ENCODE measurements at regions not wholly inside any gene's neighbourhood (a gene's known extent, or its start where the extent isn't known, plus 50 kb on each side); places are given as distances from the start of the nearest gene placed in this dataset.

DNA sequence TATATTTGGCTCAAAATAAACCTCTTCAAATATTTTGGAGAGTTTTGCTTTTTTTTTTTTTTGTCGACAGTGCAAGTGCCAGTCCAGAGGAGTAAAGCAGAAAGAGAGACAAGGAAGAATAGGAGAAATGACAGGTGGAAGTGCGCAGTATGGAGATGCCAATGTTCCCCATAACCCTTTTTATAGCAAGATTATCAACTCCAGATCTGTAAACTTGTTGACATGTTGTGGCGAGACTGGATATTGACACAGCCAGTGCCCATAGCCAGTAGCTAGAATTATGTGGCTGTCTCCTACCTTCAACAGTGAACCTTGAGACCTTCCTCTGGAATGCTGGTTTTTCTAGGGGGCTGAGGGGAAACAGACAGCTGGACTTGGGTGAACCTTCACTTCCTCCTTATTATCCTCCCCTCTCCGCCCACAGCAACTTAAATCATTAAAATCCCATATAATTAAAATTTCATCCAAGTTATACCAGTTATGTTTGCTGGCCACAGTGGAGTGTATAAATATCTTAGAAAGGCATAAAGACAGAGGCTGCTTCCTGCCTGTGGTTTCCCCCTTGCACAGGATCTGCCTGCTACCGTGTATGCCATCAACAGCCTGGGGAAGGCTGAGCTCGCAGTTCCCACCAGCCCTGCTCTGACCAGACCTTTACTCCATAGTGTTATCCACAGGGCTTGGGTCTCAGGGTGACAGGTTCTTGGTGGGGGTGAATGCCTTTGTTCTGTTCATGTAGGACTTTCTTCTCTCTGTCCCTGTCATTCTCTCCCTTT lies 112.3 kb upstream of the ANKH start:
- no peak for DNase-seq (ENCODE audit: low read depth)

DNA sequence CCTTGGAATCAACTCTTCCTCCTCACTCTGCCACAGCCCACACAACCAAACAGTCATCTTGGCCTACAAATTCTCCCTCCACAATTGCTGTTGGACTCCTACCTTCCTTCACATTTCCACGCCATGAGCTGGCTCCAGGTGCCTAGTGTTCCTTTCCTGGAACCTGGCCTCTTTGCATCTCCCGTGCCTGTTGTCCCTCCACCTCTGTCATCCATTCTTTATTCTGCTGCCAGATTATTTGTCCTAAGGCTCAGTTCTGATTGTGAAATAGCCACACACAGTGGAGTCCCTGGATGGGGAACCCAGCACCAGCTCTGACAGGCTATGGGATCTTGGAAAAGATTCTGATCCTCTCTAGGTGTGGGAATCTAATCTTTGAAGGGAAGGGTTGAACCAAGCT lies 109.1 kb upstream of the ANKH start:
- DNase-seq (ENCODE audit: low read depth) = no peak

DNA sequence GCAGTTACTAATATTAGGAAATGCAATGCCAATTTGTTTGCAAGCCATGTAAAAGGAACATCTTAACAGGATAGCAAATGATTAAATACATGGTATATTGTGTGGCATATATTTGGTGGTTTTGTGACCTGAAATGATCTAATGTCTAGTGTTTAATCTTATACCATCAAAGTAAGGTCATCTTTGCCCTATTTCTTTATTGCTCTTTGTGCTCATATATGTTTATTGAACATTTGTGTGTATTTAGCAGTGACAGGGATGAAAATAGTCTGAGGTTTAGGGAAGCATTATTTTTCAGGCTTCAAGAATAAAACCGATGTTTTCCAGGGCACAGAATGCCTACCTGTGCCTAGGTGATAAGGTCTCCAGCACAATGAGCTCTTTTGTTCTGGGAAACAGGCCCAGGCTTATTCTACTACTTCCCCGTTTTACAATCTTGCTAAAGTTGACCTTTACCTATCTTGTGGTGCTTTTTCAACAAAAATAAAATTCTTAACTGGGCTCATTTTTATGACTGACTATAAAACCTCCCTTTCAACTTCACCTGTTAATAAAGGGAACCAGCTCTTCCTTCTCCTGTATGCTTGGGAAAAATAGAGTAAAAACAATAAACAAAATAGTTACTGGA lies 105.6 kb upstream of the ANKH start:
- no peak for DNase-seq (ENCODE audit: low read depth)

DNA sequence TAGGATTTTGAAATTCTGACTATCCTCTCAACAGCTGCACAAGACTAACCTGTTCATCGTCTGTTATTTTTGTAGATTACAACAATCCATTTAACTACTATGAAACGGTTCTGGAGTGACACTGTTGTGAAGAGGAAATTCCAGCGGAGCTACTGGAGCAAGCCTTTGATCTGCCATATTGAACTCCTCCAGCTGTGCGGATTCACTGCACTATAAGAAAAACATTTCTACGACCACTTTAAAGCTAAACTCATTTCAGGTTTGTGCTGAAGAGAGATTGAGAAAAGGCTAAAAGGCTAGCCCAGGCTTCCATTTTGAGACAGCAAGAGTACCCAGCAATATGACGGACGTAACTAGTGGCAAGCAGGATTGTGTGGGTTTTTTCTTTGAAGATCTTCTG lies 104.9 kb upstream of the ANKH start:
- no peak for DNase-seq (ENCODE audit: low read depth)

DNA sequence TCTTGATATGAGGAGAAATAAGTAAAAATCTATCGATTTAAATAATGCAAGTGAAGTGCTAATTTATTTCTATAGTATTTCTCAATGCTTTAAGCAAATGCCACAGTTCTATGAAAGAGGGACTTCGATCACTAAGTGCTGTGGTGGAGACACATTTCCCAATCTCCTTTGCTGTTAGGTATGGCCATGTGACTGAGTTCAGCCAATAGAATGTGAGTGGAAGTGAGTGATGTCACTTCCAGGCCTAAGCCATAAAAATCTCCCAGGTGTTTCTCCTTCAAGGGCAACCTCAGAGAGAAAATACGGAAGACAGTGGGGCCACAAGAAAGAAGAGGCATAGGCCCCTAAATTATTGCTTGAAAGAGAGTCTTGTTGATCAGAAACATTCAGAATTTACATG lies 100.3 kb upstream of the ANKH start:
- DNase-seq (ENCODE audit: low read depth) = no peak

DNA sequence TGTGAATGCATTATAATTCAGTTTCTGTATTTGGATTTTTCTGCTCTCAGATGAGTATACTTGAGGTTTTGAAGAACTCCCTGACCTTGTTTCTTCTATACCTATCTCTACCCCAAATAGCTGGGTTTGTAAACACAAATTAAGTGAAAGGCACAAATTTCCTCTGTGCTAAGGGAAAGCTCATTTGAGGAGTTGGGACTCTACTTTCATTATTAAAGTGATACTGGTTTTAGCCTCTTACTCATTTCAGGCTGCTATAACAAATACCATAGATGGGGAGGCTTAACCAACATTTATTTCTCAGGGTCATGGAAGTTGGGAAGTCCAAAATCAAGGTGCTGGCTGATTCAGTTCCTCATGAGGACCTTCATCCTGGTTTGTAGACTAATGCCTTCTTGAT lies 97.2 kb upstream of the ANKH start:
- no peak for DNase-seq (ENCODE audit: low read depth)

DNA sequence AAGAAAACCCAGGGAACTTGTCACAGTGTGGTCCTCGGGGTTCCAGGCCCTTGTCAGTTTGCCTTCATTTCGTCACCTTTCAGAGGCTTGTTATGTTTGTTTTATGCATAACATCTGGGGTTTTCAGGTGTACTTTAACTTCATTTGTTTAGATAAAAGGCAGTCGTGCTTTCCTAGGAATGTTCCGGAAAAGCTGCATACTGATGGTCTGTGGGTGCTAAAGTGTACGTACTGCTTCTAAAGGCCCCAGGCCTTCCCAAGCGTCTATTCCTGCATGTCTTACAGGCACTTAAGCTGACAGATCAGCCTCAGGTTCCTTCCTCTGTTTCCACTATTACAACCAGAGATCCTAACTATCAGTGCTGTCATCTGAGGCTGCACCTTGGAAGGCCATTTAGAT lies 95.6 kb upstream of the ANKH start:
- no peak for DNase-seq (ENCODE audit: low read depth)

DNA sequence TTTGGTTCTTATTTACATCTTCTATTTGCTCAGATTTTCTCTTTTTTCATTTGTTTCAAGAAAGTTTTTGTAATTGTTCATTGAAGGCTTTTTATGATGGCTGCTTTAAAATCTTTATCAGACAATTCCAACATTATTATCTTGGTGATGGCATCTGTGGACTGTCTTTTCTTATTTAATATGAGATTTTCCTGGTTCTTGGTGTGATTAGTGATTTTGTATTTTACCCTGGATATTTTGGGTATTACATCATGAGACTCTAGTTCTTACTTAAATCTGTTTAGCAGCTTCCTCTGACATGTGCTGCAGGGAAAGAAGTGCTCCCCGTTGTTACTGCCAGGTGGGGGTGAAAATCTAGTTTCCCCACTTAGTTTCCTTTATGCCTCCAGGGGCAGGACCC lies 94.2 kb upstream of the ANKH start:
- DNase-seq (ENCODE audit: low read depth) = no peak

DNA sequence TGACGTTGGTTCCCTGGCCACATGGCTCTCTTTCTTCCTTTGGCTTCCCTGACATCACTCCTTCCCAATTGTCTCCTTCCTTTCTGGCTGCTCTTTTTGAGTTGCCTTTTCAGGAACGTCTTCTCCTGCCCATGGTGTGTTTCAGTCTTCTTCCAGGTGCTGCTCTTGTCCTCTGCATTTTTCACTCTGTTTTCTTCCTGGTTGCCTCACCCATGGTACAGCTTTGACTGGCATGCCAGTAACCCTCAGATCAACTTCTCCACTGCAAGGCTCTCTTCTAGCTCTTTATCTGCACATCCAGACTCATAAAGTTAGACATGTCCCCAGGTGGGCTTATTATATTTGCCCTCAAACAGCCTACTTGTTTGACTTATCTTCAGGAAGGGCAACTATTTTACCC lies 91.0 kb upstream of the ANKH start:
- DNase-seq (ENCODE audit: low read depth) = no peak

DNA sequence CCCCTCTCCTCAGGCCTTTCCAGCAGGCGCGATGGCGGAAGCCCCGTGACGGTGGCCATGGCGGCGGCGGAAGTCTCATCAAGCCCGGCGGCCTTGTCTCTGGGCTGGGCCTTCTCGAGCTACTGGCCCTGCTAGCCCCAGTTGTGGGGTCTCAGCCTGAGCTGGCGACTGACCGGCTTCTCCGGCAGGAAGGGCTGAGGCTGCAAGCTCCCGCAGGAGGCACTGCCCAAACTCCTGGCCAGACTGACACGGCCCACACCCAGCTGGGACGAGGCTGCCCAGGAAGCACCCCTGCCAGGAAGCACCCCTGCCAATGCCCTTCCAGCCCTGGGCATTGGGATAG lies 88.5 kb upstream of the ANKH start:
- DNase-seq (ENCODE audit: low read depth) = no peak

DNA sequence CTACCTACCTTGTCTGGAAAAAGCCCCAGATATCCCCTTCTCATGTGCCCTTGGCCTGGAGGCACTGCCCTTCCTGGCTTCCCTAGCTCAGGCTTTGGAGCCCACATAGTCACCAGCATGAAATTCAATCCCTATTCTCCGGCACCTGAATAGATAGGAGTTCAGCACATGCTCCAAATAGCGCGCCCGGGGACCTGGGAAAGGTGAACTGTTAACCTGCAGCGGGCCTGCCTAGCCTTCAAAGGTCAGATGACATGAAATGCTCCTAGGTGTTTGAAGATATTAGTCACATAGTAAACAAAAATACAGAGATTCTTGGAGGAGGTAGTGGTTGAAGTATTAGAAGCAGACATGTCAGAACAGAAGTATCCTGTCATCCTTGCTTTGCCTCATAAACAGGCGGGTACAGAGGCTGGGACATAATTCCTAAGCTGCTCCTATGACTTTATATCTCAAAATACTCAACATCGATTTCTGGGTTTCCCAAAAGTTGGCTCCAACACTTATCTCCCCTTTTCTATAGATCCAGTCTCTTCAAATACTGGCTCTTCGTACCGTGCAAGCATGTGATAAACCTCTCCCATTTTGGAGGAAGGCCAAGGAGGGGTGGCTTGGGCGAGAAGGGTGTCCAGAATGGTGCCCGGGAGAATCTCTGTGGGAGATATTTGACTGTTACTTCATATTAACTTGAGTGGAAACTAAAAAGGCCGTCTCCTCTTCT lies 88.0 kb upstream of the ANKH start:
- DNase-seq (ENCODE audit: low read depth) = no peak

DNA sequence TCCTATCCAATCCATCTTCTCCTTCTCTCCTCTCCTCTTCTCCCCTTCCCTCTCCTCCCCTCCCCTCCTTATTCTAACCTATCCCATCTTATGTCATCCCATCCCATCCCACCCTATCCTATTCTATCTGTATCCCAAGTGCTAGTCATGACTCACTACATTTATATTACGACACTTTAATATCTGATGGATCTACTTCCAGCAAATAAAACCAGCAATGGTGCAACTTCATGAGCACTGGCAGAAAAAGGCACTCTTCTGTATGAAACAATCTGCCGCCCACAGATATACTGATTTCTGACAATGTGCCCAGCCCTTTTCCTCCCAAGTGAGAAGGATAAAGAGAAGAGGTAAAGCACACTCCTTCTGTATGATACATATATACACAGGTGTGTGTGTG lies 86.6 kb upstream of the ANKH start:
- no peak for DNase-seq (ENCODE audit: low read depth)

DNA sequence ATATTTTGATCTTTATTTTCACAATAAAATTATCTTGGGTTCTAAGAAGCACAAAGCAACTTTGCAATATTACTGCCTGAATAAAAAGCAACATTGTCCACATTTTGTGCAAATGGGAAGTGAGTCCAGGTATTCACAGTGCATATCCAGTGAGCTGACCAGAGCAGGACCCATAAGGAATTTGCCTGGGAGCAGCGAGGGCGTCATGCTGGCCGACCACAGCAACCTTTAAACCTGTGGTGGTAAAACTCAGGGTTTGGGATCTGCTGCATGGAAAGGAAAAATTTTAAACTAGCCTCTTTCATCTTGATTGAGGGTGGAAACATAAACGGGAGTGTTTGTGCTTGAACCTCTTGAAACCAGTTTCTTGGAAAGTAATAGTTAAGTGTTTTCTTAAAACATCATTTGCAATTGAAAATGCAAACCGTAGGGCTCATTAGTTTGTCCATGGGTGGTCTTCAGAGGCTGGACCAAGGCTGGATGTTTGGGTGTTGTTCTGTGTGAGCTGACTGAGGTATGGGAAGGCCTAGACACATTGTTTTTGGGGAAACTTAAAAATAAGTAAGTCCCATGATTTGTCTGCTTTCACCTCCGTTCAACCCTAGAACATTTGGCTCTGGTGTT lies 85.0 kb upstream of the ANKH start:
- no peak for DNase-seq (ENCODE audit: low read depth)

DNA sequence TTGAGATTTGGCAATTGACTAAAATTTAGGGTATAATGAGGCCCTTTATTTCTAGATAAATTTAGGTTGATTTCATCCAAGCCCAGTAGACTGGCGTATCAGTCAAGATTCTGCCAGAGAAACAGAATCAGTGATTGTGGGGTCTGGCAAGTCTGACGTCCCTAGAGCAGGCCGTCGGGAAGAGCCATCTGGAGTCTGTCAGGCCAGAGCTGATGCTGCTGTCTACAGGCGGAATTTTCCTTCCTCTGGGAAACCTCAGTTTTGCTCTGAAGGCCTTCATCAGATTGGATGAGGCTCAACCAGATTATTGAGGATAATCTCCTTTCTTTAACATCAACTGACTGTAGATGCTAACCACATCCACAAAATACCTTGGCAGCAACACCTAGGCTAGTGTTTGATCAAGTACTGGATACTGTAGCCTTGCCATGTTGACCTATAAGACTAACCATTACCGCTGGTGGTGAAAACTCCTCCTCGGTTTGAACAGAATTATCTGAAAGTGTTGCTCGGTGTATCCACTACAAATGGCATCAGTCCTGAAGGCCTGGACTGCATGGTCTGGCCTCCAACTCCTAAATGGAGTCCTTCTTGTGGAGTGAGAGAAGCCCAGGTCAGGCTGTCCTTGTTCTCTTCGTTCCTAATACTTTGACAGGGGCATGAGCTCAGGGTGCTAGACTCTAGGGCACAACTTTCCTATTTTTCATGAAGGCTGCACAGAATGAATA lies 83.2 kb upstream of the ANKH start:
- no peak for DNase-seq (ENCODE audit: low read depth)

DNA sequence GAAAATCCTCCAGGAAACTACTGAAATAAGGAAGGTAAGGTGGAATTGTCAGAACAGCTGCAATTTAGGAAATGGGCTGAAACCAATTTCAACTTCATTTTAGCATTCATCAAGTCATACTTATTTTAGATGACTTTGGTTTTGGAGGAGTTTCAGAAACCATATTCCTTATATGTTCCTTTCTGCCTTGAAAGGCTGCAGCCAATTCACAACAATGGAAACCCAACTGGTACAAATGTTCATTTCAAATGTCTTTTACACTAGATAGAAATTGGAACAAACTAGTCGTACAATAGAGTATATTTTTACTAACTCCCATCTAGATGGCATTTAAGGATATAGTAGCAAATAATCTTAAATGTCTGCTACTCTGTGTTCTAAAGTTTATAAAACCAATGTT lies 82.6 kb upstream of the ANKH start:
- DNase-seq (ENCODE audit: low read depth) = no peak

DNA sequence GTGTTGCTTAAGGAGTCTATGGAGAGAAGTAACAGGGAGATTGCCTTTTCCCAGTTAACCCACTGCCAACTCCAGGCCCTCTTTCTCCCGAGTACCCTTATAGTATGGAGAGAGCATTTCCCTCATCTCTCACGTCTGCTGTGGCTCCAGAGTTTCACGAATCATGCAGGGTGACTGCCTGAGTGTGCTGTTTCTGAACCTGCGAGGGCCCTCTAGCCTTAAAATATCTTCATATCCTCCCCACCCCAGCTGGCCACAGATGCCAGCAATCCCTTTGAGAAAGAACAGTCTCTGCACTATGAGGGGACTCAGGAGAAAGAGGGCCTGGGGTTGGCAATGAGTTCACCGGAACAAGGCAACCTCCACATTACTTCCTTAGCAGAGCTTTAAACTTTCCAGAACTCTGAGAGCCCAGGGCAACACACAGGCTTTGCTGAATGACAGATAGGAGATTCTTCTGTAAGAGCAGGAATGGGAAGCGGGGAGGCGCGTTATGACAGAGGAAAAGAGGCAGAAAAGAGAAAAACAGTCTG lies 81.6 kb upstream of the ANKH start:
- no peak for DNase-seq (ENCODE audit: low read depth)

DNA sequence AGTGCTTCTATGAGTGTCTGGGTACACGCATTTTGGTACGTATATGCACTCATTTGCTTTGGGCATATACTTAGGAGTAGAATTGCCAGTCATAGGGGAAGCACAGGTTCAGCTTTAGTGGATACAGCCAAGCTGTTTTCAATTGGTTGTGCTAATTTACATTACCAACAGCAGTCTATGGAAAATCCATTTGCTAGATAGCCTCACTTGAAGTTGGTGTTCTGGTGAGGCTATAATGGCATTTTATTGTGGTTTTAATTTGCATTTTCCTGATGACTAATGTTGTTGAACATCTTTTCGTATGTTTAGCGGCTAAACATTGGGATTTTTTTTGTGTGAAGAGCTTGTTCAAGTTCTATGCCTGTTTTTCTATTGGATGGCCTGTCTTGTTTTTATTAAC lies 76.8 kb upstream of the ANKH start:
- DNase-seq (ENCODE audit: low read depth) = no peak

DNA sequence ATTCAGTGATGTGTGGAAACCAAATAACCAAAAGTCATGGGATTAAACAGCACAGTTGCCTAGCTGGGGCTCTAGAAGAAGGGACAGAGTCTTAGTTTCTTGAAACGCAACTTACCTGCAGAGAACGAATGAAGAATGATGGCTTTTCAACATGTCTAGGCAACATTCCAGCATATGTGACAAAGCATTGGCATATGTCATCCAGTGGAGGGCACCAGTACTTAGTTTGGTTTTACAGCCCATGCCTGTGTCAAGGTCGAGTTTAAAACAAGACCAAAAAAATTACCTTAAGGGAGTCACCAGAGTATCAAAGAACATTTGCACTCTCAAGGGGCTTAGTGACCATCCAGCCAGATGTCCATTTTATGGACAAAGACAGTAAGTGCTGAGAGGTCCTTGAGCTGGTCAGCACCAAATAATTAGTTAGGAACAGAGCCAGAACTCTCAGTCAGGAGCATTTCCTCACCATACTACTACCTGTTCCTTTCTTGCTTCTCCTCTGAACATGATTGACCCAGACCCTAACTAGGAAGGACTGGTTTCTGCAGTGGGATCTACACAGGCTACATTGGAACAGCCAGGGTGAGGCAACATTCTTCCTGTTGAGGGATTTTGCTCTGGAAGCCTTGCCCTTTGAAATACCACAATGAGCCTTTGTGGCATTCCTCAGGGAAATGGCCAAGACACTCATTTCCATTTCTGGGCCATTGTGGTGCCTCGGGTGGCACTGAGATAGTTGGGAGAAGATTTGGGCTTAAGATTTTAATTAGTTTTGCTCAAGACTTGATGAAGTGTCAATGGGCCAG lies 75.4 kb upstream of the ANKH start:
- DNase-seq (ENCODE audit: low read depth) = no peak

DNA sequence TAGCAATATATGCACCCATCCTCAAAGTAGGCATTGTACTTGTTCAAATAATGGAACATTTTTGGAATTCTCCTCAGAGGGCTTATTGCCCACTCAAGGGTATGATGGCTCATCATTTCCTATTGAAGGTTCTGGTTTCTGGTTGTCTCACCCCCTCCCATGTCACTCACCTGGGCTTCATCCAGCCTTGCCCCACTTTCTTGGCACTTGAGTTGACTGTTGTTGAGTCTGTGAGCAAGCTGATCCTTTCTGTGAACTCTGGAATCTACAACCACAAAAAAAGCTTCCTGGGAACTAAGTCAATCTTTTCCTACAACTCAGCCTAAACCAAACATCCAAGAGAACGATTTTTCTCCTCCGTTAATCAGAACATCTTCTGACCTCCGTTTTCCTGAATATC lies 73.9 kb upstream of the ANKH start:
- no peak for DNase-seq (ENCODE audit: low read depth)

DNA sequence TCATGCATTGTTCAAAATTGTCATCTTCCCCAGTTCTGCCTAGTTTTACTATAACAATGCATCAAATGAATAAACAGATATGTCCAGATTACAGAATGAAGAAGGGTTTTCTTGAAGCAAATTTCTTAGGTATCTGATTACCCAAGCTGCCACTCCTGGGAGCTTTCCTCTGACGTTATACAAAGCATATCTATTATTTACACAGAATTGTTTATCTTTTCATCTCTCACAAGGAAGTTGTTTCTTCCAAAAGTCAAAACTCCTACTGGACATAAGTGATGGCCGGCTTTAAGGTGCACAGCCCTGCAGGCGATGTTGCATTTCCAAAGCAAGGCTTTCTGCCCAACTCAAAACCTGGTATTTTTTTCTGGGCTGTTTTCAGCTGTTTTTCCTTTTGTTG lies 73.4 kb upstream of the ANKH start:
- DNase-seq (ENCODE audit: low read depth) = no peak

DNA sequence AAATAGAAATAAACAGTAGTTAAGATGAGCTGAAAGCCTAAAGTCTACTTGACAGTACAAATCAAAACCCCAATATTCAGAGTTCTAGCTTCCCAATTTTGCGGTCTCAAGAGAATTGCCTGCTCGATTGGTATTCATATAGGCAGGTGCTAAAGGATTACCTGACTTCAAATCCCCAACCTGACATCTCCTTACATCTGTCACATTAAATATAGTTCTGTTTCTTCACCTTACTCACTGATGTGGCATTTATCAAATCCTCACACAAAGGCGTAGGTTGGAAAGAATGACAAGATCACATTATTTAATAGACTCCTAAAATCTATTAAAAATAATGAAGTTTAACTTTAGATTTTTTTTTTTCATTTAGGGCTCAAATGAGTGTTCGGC lies 72.8 kb upstream of the ANKH start:
- no peak for DNase-seq (ENCODE audit: low read depth)
